HL-60/S4 treated with retinoic acid at 250 ng/mL for 4 days and 3 days (cell line): ENCODE measurements at regions not wholly inside any gene's neighbourhood (a gene's known extent, or its start where the extent isn't known, plus 50 kb on each side); places are given as distances from the start of the nearest gene placed in this dataset.
"Not testable (repeated sequence)": the region's sequence is repeated elsewhere in the genome, so short reads cannot be mapped to it uniquely, and the experiment has no call there.

Source experiments
- in situ Hi-C: fragments of 300-500 bp; cut with MboI; formaldehyde crosslinking; loops from 2 replicates; pipeline ENCODE4 v1.7.0; 2022; ENCODE audit warnings: low sequenced_read_pairs

DNA sequence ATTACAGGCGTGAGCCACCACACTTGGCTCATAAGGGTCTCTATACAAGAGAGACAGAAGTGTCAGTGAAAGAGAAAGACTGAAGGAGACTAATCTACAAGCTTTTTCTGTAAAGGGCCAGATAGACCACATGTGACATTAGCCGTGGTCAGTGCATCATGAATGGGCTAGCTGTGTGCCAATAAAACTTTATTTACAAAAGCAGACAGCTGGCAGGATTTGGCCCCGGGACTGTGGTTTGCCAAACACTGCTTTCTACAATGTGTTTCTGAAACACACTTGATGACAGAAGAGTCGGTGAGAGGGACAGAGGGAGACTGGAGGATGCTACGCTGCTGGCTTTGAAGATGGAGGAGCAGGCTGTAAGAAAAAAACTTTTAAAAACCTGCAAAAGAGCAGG, 285.4 kb downstream of the TFAP2C start:
- in situ Hi-C loops, result no loop called here

DNA sequence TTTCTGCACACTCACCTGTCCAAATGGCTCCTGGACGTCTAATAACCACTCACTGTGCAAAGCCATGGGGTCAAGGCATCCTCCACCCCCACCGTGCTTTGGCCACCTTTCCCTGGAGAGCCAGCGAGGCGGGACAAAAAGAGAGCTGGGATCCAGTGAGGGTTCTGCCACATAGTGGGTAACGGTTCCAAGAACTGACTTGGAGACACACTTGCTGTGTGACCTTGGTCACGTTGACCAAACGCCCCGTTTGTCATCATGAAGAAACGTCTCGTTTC, 287.2 kb downstream of the TFAP2C start:
- in situ Hi-C loops, result no loop called here

DNA sequence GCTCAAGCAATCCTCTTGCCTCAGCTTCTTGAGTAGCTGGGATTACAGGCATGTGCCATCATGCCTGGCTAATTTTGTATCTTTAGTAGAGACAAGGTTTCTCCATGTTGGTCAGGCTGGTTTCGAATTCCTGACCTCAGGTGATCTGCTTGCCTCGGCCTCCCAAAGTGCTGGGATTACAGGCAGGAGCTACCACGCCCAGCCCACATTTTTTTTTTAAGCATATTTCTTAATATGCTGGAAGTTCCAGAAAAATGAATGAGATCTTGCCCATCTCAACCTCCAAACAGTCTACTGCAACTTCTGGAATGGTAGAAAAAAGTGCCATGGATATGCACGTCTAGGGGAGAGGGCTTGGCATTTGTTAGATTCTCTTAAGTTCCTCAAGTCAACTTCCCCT, 290.9 kb downstream of the TFAP2C start:
- in situ Hi-C loops, result not testable (repeated sequence)

- in situ Hi-C loops, result no loop called here
Measured at GRCh38 chr20:56922497-56922896, 293.4 kb downstream of the TFAP2C start.

GRCh38 chr20:56924292-56925081, 295.4 kb downstream of the TFAP2C start:
- in situ Hi-C loops, result no loop called here

- in situ Hi-C loops, result no loop called here
Measured at GRCh38 chr20:56925082-56925830, 296.1 kb downstream of the TFAP2C start.

DNA sequence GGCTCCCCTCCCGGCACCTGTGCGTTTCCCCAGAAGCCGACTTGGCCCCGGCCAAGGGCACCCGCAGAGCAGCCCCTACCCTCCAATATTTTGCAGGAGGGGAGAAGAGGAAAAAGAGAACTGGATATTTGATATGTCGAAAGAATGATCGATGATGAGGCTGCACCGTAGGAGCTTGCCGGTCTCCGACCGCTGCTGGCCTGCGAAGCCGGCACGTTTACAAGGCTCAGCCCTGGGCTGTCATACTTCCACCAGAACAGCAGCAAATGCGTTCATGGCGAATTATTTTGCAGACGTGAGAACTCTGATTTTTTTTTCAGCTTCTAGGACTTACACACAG, 296.7 kb downstream of the TFAP2C start:
- in situ Hi-C loops, result no loop called here

DNA sequence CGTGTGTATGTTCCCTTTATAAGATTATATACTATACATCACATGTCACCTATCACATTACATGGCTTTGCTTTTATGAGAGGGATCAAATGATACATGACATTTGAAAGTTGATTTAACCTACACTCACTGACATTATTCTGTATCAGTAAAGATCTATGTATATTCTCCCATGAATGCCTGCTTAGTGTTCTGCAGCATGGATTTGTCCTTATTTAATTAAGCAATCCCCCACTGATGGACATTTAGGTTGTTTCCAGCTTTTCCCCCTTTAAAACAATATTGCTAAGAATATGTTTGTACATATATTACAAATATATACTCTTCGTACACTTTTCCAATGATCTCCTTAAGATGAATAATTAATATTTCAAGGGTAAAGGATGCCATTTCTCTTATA, 297.4 kb downstream of the TFAP2C start:
- in situ Hi-C loops, result no loop called here

- in situ Hi-C loops, result no loop called here
Measured at GRCh38 chr20:56927127-56927526, 298.0 kb downstream of the TFAP2C start.

DNA sequence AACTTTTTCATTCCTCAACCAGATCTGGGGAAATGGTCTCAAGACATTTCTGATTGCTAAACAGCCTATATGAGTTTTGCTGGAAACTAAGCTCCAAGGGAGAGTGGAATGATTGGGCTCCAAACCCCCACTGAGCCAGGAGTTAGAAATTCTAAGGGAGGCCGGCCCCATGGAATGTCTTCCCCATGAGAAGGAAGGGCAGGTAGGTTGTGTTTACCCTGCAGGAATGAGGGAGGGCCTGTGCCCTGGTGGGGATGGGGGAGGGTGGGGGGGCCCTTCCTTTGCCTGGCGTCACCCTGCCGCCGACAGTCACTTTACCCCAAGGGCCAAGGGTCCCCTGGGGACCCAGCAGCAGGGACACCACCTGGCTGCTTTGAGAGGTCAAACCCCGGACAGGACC, 298.9 kb downstream of the TFAP2C start:
- in situ Hi-C loops, result no loop called here

DNA sequence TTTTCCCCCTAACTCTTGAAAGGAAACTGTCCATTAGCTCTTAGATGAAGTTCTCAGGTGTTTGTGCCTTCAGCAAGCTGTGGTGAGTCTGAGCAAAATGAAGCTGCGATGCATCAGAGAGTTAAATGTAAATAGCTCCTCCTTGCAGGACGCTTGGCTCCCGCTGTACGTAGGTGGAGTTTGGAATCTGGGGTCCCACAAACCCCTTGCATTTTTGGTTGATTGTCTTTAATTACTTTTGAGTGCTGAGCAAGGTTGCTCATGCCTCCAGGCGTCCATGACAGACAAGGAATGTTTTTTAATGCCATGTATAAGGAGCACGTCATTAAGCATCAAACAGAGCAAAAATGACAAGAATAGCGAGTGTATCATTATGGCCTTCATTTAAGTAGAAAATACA, 300.5 kb downstream of the TFAP2C start:
- in situ Hi-C loops, result no loop called here

DNA sequence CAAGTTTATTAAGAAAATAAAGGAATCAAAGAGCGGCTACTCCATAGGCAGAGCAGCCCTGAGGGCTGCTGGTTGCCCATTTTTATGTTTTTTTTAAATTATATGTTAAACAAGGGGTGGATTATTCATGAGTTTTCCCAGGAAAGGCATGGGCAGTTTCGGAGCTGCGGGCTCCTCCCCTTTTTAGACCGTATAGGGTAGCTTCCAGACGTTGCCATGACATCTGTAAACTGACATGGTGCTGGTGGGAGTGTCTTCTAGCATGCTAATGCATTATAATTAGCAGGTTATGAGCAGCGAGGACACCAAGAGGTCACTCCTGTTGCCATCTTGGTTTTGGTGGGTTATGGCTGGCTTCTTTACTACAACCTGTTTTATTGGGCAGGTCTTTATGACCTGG, 301.8 kb downstream of the TFAP2C start:
- in situ Hi-C loops, result no loop called here

- in situ Hi-C loops, result no loop called here
Measured at GRCh38 chr20:56932575-56933330, 303.6 kb downstream of the TFAP2C start.

DNA sequence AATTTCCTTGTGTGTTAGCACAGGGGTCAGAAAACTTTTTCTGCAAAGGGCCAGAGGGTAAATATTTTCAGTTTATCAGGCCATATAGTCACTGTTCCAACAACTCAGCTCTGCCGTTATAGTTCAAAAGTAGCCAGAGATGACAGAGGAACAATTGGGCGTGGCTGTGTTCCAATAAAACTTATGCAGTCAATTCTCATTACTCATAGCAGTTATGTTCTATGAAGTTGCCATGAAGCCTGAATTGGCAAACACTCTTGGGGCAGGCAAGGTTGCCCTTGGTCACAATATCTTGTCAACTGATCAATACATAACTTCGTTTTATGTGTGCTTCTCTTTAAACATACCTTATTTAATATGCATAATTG, 304.2 kb downstream of the TFAP2C start:
- in situ Hi-C loops, result no loop called here

- in situ Hi-C loops, result no loop called here
Measured at GRCh38 chr20:56934888-56935287, 305.8 kb downstream of the TFAP2C start.

DNA sequence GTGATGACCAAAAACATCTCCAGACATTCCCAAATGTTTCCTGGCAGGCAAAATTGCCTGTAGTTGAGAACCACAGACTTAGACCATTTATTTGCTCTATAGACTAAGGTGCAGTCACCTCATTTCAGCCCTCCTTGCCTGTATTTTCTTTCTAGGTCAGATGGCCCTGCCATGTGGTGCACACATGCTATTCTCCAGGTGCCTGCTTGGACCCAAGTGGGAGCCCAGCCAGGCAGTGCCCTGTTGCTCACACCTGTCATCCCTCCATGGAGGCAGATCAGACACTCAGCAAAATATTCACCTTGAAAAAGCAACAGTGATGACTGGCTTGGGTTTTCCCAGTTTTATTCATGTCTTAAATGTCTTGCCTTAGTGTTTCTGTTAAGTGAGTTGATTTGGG, 311.4 kb downstream of the TFAP2C start:
- in situ Hi-C loops, result no loop called here

DNA sequence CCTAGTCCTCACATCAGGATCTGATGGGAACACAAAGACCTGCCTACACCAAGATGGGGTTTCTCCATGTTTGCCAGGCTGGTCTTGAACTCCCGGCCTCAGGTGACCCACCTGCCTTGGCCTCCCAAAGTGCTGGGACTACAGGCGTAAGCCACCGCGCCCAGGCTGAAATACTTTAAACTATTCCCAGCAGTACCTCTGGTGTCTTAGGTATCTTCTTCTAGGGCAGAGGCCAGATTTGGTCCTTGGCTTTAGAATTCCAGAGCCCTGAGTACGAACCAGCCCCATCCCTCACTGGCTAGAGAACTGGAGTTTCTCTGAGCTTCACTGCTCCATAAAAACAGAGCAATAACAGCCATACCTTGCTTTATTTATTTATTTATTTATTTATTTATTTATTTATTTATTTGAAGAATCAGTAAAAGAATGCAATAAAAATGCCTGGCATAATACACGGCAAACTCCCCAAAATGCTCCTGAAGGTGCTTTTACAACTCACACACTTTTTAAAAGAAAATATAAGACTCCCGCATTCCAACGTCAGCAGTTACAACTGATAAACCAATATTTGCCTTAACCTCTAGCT, 312.1 kb downstream of the TFAP2C start:
- in situ Hi-C loops, result no loop called here

- in situ Hi-C loops, result no loop called here
Measured at GRCh38 chr20:56943946-56944945, 315.1 kb downstream of the TFAP2C start.

DNA sequence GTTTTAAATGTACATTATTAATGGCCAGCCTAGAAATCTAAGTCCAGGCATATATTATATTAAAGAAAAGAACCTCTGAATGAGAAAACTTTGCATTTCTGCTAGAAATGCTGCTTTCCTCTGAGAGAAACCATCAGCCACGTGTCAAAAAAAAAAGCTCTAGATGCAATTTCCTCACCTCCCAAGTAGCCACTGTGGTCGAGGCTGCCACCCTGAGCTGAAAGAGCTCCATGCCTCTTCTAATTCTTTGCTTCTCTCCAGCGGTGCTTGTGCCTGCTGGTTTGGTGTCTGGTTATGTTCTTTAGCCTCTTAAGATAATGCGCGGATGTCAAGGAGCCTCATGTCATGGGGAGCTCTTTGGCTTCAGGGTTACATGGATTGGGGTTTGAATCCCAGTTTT, 316.0 kb downstream of the TFAP2C start:
- in situ Hi-C loops, result no loop called here

DNA sequence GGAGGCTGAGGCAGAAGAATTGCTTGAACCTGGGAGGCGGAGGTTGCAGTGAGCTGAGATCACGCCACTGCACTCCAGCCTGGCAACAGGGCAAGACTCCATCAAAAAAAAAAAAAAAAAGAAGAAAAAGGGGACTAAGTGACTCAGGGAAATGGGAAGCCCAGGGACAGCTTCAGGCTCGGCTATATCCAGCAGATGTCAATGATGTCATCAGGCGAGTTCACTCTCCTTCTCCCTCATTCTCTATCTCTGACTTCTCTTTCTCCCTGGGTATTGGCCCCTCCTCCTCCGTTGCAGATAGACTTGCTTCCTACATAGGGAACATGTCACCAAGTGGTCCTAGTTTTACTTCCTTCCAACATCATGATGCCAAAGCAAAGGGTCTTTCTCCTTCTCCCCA, 316.8 kb downstream of the TFAP2C start:
- in situ Hi-C loops, result no loop called here

DNA sequence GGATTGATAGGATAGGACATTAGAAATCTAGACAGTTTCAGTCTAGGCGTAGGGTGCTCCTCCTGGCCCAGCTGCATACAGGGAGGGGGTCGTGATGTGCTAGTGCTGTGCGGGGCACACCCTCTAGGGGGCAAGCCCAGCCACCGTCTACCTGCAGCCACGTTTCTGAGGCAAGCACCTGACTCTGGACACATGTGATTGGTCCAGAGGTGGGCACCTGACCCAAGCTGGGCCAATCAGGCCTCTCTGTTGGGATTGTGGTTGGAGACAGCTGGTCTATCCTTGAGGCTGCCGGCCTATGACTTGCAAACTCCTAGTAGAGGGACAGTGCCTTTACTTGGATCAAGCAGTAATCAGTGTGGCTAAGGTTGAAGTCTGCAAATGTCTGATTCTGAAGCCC, 317.1 kb downstream of the BMP7 start:
- in situ Hi-C loops, result no loop called here
